Sigmoid colon (tissue), 6 donors: ENCODE measurements at regions not wholly inside any gene's neighbourhood (a gene's known extent, or its start where the extent isn't known, plus 50 kb on each side); places are given as distances from the start of the nearest gene placed in this dataset.

Experiments
- DNase-seq: peaks from one replicate; pipeline ENCODE4 v3.0.0-alpha.2; 2019
- H3K27ac ChIP-seq, 4 donors: fragments of 200-600 bp; sonication (generic); one replicate each; pipeline ENCODE4 v1.5.1; 2016 to 2019; ENCODE audit warnings: mild to moderate bottlenecking in 1 of 4
- H3K27me3 ChIP-seq, 3 donors: fragments of 200-600 bp; sonication (generic); one replicate each; pipeline ENCODE4 v1.5.1; 2019; ENCODE audit warnings: mild to moderate bottlenecking in 1 of 3
- H3K36me3 ChIP-seq, 4 donors: fragments of 200-600 bp; sonication (generic); one replicate each; pipeline ENCODE4 v1.5.1; 2016 to 2019
- H3K4me1 ChIP-seq, 4 donors: fragments of 200-600 bp; sonication (generic); one replicate each; pipeline ENCODE4 v1.5.1; 2017 to 2019
- H3K4me3 ChIP-seq, 4 donors: fragments of 200-600 bp; sonication (generic); one replicate each; pipeline ENCODE4 v1.5.1; 2017 to 2019; ENCODE audit warnings: mild to moderate bottlenecking in 2 of 4, moderate library complexity in 1 of 4
- H3K9me3 ChIP-seq, 4 donors: fragments of 200-600 bp in 3 of 4; sonication (generic) in 3 of 4; one replicate each; pipeline versions ENCODE4 v1.5.1 to v1.6.1; 2013 to 2019
- EP300 ChIP-seq, 4 donors: sonication (generic); formaldehyde crosslinking; IDR thresholded peaks; one replicate each; pipeline ENCODE4 v1.6.1; 2017; ENCODE audit warnings: antibody characterized with exemption in 4 of 4
- POLR2A ChIP-seq, 2 donors: fragments of 450-650 bp; IDR thresholded peaks; one replicate each; pipeline ENCODE4 v1.6.1; 2016; ENCODE audit warnings: antibody characterized with exemption in 2 of 2, mild to moderate bottlenecking in 2 of 2, moderate library complexity in 2 of 2
- POLR2AphosphoS5 ChIP-seq, 4 donors: sonication (generic); formaldehyde crosslinking; IDR thresholded peaks; one replicate each; pipeline ENCODE4 v1.6.1; 2017; ENCODE audit warnings: antibody characterized with exemption in 4 of 4
- WGBS, 2 donors: extraction: QIAGEN DNeasy Blood & Tissue Kit; methylation state at CpG; one replicate each; pipeline ENCODE4 v1.1.7; 2013; 5-methylcytosine and 5-hydroxymethylcytosine counted together
- intact Hi-C: fragments of 100-400 bp; cut with DNase I; formaldehyde crosslinking; loops from one replicate; pipeline ENCODE4 v1.15.1; 2023
- TF ChIP-seq, protein P1 (sequence below), 4 experiments: fragments of 450-650 bp in 3 of 4; fragments of 200-600 bp in 1 of 4; IDR thresholded peaks; one replicate each; pipeline ENCODE4 v1.5.1; 2016 to 2019; ENCODE audit warnings: antibody characterized with exemption in 4 of 4, mild to moderate bottlenecking in 3 of 4, moderate library complexity in 2 of 4
- donor health status: healthy with polysubstance abuse.
- donor health status: healthy.

DNA sequence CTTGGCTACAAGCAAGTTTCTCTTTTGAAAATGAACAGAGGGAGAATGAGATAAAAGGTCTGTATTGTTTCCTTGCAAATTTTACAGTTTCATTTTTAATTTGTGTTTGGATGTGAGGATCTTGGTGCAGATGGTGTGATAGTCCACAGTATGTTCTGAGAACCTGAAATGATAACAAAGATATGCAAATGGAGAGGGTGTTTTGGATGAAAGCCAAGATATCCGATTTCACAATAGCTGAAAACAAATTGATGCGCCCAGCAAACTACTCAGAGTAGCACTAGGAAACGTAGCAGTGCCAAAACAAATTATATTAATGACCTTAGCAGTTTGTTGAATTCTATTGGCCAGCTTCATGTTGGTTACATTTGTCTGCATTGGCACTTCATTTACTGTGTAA, 683.5 kb downstream of the TMEM182 start:
- intact Hi-C loops: no loop called here
- Histone ChIP-seq H3K4me3 (no peak overlapping the region), H3K27ac (no peak overlapping the region), H3K27me3 (no peaks in the 10 kb centered on the region), H3K4me1 (no peaks in the 10 kb centered on the region), H3K9me3 (no peaks in the 10 kb centered on the region), H3K36me3 (no peaks in the 10 kb centered on the region)
- 12 to 41% methylated on average over 3 of the region's 3 CpGs for WGBS, 2 donors
- TF ChIP-seq POLR2AphosphoS5 (IDR thresholded peaks at IDR 0.05) (no peak), EP300 (IDR thresholded peaks at IDR 0.05) (no peak), POLR2A (IDR thresholded peaks at IDR 0.05) (no peak)
- TF ChIP-seq, protein P1, sequence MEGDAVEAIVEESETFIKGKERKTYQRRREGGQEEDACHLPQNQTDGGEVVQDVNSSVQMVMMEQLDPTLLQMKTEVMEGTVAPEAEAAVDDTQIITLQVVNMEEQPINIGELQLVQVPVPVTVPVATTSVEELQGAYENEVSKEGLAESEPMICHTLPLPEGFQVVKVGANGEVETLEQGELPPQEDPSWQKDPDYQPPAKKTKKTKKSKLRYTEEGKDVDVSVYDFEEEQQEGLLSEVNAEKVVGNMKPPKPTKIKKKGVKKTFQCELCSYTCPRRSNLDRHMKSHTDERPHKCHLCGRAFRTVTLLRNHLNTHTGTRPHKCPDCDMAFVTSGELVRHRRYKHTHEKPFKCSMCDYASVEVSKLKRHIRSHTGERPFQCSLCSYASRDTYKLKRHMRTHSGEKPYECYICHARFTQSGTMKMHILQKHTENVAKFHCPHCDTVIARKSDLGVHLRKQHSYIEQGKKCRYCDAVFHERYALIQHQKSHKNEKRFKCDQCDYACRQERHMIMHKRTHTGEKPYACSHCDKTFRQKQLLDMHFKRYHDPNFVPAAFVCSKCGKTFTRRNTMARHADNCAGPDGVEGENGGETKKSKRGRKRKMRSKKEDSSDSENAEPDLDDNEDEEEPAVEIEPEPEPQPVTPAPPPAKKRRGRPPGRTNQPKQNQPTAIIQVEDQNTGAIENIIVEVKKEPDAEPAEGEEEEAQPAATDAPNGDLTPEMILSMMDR (IDR thresholded peaks at IDR 0.05): no peak
- no peak for DNase-seq

DNA sequence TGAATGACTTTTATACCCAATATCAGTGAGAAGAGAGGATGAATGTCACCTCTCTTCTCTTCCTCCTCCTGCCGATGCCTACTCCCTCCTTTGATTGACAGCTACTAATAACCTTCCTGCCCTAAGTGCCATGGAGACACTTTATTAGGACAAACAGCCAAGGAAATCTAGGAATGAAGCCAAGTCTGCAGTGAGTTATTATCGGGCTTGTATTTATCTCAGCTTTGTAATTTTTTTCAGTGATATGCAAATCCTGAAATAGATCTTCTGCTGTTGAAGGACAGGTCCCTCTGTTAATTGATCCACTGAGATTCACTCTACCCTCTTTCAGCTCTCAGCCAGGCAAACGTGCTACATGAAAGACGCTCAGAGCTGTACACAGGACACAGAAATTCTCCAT, 686.7 kb downstream of the TMEM182 start:
- intact Hi-C loops: no loop called here
- Histone ChIP-seq H3K4me1 (no peaks in the 10 kb centered on the region), H3K36me3 (no peaks in the 10 kb centered on the region)

DNA sequence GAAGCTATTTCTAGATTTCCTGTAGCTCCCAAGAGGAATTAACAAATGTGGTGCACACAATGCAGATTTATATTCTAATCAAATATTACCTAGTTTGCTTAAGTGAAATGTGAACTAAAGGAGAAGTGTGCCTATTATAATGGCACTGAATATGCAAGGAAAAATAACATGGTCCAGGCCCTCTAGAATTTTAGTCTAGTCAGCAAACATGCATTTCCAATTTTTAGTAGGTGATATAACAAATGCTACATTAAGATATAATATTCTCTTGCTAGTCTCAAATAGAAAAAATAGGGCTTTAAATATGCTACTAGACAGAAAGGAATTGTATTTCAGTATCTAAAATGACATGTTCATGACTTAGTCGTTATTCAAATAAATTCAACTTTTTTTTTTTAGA, 689.5 kb downstream of the TMEM182 start:
- Histone ChIP-seq H3K9me3 (no peaks in the 10 kb centered on the region), H3K27me3 (no peaks in the 10 kb centered on the region), H3K4me1 (no peaks in the 10 kb centered on the region), H3K27ac (no peak overlapping the region), H3K36me3 (no peaks in the 10 kb centered on the region), H3K4me3 (no peak overlapping the region)
- no peak for DNase-seq
- intact Hi-C loops: no loop called here
- WGBS, 2 donors: 84 to 86% methylated on average over 1 of the region's 1 CpG
- TF ChIP-seq EP300 (IDR thresholded peaks at IDR 0.05) (no peak), POLR2A (IDR thresholded peaks at IDR 0.05) (no peak), POLR2AphosphoS5 (IDR thresholded peaks at IDR 0.05) (no peak)
- TF ChIP-seq, protein P1 (IDR thresholded peaks at IDR 0.05): no peak

More for the DNA sequence above, 686.7 kb downstream of the TMEM182 start:
- DNase-seq: no peak
- no peak for TF ChIP-seq POLR2A (IDR thresholded peaks at IDR 0.05)
- no peak for TF ChIP-seq EP300 (IDR thresholded peaks at IDR 0.05)
- TF ChIP-seq, protein P1 (IDR thresholded peaks at IDR 0.05): no peak
- TF ChIP-seq POLR2AphosphoS5 (IDR thresholded peaks at IDR 0.05): no peak
- Histone ChIP-seq H3K9me3 (no peaks in the 10 kb centered on the region), H3K27me3 (no peaks in the 10 kb centered on the region), H3K4me3 (no peak overlapping the region), H3K27ac (no peak overlapping the region)
- 30 to 56% methylated on average over 4 of the region's 4 CpGs for WGBS, 2 donors

DNA sequence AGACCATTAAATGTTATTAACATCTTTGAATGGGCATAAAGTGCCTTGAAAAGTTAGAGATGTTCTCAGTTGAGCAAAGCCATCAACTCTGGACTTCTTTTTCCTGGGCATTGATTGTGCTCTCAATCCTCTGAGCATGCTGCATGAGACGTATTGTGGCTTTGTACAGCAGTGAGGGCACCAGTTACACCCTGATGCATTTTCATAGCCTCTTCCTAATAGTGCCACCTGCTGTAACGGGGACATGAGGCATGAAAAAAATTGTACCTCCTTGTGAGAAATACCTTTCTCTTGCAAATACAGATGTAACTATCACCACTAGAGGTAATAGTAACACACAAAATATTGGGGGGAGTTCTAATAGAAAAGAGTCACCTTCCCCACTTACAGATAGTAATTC, 697.5 kb downstream of the TMEM182 start:
- H3K4me3 ChIP-seq: no peak overlapping the region
- TF ChIP-seq, protein P1 (IDR thresholded peaks at IDR 0.05): no peak
- TF ChIP-seq POLR2A (IDR thresholded peaks at IDR 0.05) (no peak), POLR2AphosphoS5 (IDR thresholded peaks at IDR 0.05) (no peak), EP300 (IDR thresholded peaks at IDR 0.05) (no peak)
- H3K27me3 ChIP-seq: no peaks in the 10 kb centered on the region
- no peaks in the 10 kb centered on the region for H3K9me3 ChIP-seq
- no peaks in the 10 kb centered on the region for H3K36me3 ChIP-seq
- no peaks in the 10 kb centered on the region for H3K4me1 ChIP-seq
- DNase-seq: no peak
- intact Hi-C loops: no loop called here
- H3K27ac ChIP-seq: no peak overlapping the region
- WGBS, 2 donors: 19 to 38% methylated on average over 2 of the region's 2 CpGs

DNA sequence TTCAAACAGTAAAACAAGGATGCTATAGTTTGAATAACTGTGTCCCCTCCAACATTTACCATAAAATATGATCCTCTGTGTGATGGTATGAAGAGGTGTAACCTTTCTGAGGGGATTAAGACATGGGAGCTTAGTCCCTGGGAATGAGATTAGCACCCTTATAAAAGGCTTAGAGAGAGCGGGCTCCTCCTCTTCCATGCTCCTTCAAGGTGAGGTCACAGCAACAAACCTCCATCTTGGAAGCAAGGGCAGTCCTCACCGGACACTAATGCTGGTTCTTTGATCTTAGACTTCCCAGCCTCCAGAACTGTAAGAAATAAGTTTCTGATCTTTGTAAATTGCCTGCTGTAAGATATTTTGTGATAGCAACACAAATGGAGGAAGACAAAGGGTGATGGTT, 700.3 kb downstream of the TMEM182 start:
- 91 to 95% methylated on average over 2 of the region's 2 CpGs for WGBS, 2 donors
- intact Hi-C loops: no loop called here

More for the DNA sequence above, 700.3 kb downstream of the TMEM182 start:
- no peaks in the 10 kb centered on the region for H3K4me1 ChIP-seq
- no peak for DNase-seq
- no peak overlapping the region for H3K27ac ChIP-seq
- H3K9me3 ChIP-seq: no peaks in the 10 kb centered on the region
- H3K36me3 ChIP-seq: no peaks in the 10 kb centered on the region
- TF ChIP-seq POLR2A (IDR thresholded peaks at IDR 0.05) (no peak), POLR2AphosphoS5 (IDR thresholded peaks at IDR 0.05) (no peak), EP300 (IDR thresholded peaks at IDR 0.05) (no peak)
- TF ChIP-seq, protein P1 (IDR thresholded peaks at IDR 0.05): no peak
- H3K27me3 ChIP-seq: no peaks in the 10 kb centered on the region
- H3K4me3 ChIP-seq: no peak overlapping the region
